HG03097 (cell line): ENCODE measurements at regions not wholly inside any gene's neighbourhood (a gene's known extent, or its start where the extent isn't known, plus 50 kb on each side); places are given as distances from the start of the nearest gene placed in this dataset.

ENCODE experiments used
- ATAC-seq: cut with Tn5 transposase; IDR thresholded peaks from one replicate; pipeline ENCODE4 v1.9.1; 2021; ENCODE audit not compliant: unreplicated experiment, low FRiP score

DNA sequence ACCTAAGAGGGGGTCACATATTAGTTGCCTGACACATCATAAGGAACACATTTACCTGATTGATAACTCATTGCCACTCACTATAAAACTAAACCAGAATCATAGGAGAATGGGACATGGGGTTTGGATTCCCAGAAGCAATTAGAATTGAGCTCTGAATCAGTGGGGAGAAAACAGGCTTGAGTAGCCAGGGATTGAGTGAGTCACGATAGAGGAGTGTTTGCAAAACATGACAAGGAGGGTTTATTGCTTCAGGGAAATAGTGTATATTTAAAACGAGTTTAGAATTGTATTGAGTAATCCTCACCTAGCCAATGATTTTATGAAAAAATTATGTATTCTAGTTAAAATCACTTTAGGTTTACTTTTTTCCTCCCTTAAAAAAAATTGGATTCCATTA, 101.1 kb upstream of the THRB start:
- ATAC-seq: no peak

- ATAC-seq: no peak
Measured at GRCh38 chr3:24596626-24597025, 102.0 kb upstream of the THRB start.

- no peak for ATAC-seq
Measured at GRCh38 chr3:24598695-24599470, 104.2 kb upstream of the THRB start.

GRCh38 chr3:24601066-24601939, 106.7 kb upstream of the THRB start:
- ATAC-seq: no peak

DNA sequence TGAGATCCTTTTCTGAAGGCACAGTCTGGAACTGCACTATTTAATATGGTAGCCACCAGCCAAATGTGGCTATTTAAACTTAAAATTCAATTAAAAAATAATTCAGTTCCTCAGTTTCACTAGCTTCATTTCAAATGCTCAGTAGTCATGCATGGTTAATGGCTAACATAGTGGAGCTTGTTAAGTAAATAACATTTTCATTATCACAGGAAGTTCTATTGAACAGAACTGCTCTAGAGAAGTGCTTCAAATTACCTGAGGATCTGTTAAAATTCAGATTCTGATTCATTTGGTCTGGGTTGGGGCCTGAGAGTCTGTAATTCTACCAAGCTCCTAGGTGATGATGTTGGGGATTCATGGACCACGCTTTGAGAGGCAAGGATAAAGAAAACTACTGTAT, 109.6 kb upstream of the THRB start:
- ATAC-seq: no peak

- ATAC-seq: no peak
Measured at GRCh38 chr3:24605511-24606028, 110.9 kb upstream of the THRB start.

GRCh38 chr3:24607281-24607680, 112.6 kb upstream of the THRB start:
- ATAC-seq: no peak

- ATAC-seq: no peak
Measured at GRCh38 chr3:24608701-24609390, 114.2 kb upstream of the THRB start.

DNA sequence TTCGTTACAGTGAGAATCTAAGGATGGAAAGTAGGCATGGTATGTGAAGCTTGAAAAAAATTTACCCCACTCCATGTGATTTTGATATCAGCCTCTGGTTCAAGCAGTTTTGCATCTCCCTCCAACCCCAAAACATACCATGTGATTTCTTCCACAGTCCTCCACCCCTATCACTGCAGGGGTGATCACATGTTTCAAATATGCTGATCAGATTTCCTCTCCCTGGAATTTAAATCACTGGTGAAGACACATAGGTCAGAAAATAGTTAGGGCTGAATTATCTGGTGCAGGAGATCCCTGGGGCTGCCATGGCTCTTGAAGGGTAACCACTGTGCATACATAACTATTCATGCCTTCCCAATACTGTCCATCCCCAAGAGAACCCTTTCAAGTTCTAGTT, 119.7 kb upstream of the THRB start:
- ATAC-seq: no peak

DNA sequence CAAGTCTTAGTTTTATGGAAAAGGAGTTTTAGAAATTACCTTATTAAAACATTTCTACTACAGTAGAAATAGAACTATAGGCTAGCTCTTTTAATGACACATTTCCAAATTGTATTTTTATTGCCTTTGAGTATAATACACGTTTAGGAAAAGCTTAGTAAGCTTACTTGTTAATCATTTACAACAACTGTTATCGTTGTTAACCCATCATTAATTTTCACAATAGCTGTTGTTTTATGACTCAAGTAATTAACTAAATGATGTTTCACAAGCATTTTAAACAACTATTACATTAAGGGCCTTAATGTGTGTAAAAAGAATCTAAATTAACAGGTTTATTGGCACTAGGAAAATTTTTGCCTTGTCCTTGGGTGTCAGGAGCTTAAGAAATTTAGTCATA, 120.5 kb upstream of the THRB start:
- no peak for ATAC-seq

- no peak for ATAC-seq
Measured at GRCh38 chr3:24616110-24616829, 121.6 kb upstream of the THRB start.

- no peak for ATAC-seq
Measured at GRCh38 chr3:24622138-24622537, 127.5 kb upstream of the THRB start.

DNA sequence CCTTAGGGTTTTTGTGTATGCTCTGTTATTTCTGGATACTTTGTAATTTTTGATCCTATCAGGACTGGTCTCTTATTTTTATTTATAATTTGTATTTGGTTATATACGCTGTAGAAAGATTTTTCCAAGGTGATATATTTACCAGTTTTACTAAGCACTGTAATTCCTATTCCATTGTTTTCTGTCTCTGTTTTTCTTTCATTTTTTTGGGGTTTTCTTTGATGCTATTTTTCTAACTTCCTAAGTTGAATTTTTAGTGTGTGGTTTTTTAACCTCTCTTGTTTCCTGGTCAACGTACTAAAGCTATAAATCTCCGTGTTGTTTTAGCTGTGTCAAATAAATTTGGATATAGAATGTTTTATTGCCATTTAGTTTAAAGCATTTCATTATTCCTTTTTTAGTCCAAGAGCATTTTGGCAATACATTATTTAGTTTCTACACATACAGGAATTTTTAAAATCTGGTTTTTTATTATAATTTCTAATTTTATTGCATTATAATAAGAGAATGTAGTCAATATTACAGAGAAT, 128.1 kb upstream of the THRB start:
- ATAC-seq: no peak

GRCh38 chr3:24623657-24624056, 129.0 kb upstream of the THRB start:
- ATAC-seq: no peak

GRCh38 chr3:24624938-24625681, 130.5 kb upstream of the THRB start:
- no peak for ATAC-seq

GRCh38 chr3:24628523-24629258, 134.0 kb upstream of the THRB start:
- ATAC-seq: no peak

GRCh38 chr3:24631481-24631880, 136.8 kb upstream of the THRB start:
- no peak for ATAC-seq

- no peak for ATAC-seq
Measured at GRCh38 chr3:24639061-24639460, 144.4 kb upstream of the THRB start.
